OCI-LY1 (cell line): ENCODE measurements at regions not wholly inside any gene's neighbourhood (a gene's known extent, or its start where the extent isn't known, plus 50 kb on each side); places are given as distances from the start of the nearest gene placed in this dataset.

Experiments
- EZH2 ChIP-seq: fragments of 200-600 bp; sonication (generic), shearing (Covaris generic); IDR thresholded peaks from 2 replicates; pipeline ENCODE4 v1.8.0; 2017; ENCODE audit warnings: borderline replicate concordance, mixed run types, mild to moderate bottlenecking, antibody characterized with exemption, low read length, moderate library complexity, mixed read lengths
- TF ChIP-seq, protein P1 (sequence below): fragments of 200-600 bp; sonication (generic), shearing (Covaris generic); IDR thresholded peaks from 2 replicates; pipeline ENCODE4 v1.5.1; 2017; ENCODE audit warnings: mild to moderate bottlenecking, antibody characterized with exemption, low read length, moderate library complexity, mixed read lengths

GRCh38 chr13:71249011-71249410, 618.0 kb downstream of the DACH1 start:
- TF ChIP-seq, protein P1, sequence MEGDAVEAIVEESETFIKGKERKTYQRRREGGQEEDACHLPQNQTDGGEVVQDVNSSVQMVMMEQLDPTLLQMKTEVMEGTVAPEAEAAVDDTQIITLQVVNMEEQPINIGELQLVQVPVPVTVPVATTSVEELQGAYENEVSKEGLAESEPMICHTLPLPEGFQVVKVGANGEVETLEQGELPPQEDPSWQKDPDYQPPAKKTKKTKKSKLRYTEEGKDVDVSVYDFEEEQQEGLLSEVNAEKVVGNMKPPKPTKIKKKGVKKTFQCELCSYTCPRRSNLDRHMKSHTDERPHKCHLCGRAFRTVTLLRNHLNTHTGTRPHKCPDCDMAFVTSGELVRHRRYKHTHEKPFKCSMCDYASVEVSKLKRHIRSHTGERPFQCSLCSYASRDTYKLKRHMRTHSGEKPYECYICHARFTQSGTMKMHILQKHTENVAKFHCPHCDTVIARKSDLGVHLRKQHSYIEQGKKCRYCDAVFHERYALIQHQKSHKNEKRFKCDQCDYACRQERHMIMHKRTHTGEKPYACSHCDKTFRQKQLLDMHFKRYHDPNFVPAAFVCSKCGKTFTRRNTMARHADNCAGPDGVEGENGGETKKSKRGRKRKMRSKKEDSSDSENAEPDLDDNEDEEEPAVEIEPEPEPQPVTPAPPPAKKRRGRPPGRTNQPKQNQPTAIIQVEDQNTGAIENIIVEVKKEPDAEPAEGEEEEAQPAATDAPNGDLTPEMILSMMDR = no peak
- TF ChIP-seq EZH2 = no peak
